ENCODE measurements at regions not wholly inside any gene's neighbourhood (a gene's known extent, or its start where the extent isn't known, plus 50 kb on each side); places are given as distances from the start of the nearest gene placed in this dataset.

- no peaks in the 10 kb centered on the region for H3K36me3 ChIP-seq
- no peak for DNase-seq
Measured at GRCh38 chr6:78551361-78551760, 316.0 kb upstream of the IRAK1BP1 start.

GRCh38 chr6:78552435-78552834, 314.9 kb upstream of the IRAK1BP1 start:
- Histone ChIP-seq H3K4me3 (ENCODE audit: low read depth, low read length) (no peak overlapping the region), H3K36me3 (no peaks in the 10 kb centered on the region), H3K27ac (no peak overlapping the region), H3K9me3 (ENCODE audit: severe bottlenecking) (peaks cover 15% of the 10 kb centered on the region), H3K27me3 (ENCODE audit: insufficient read depth, low read depth, severe bottlenecking) (no peaks in the 10 kb centered on the region)
- TF ChIP-seq CTCF (IDR thresholded peaks at IDR 0.05; ENCODE audit: low read depth, low read length), result no peak
- no peak for DNase-seq

More at GRCh38 chr6:78551361-78551760, 316.0 kb upstream of the IRAK1BP1 start:
- no peak overlapping the region for H3K4me3 ChIP-seq (ENCODE audit: low read depth, low read length)
- peaks cover 11% of the 10 kb centered on the region for H3K9me3 ChIP-seq (ENCODE audit: severe bottlenecking)
- TF ChIP-seq CTCF (IDR thresholded peaks at IDR 0.05; ENCODE audit: low read depth, low read length), result no peak
- H3K27ac ChIP-seq, result no peak overlapping the region
- no peaks in the 10 kb centered on the region for H3K27me3 ChIP-seq (ENCODE audit: insufficient read depth, low read depth, severe bottlenecking)

- no peak overlapping the region for H3K27ac ChIP-seq
- no peaks in the 10 kb centered on the region for H3K36me3 ChIP-seq
- no peak for DNase-seq
- peaks cover 15% of the 10 kb centered on the region for H3K9me3 ChIP-seq (ENCODE audit: severe bottlenecking)
- H3K4me3 ChIP-seq (ENCODE audit: low read depth, low read length), result no peak overlapping the region
- H3K27me3 ChIP-seq (ENCODE audit: insufficient read depth, low read depth, severe bottlenecking), result no peaks in the 10 kb centered on the region
- TF ChIP-seq CTCF (IDR thresholded peaks at IDR 0.05; ENCODE audit: low read depth, low read length), result no peak
Measured at GRCh38 chr6:78554341-78554740, 313.0 kb upstream of the IRAK1BP1 start.

- no peak for TF ChIP-seq CTCF (IDR thresholded peaks at IDR 0.05; ENCODE audit: low read depth, low read length)
- H3K27me3 ChIP-seq (ENCODE audit: insufficient read depth, low read depth, severe bottlenecking), result no peaks in the 10 kb centered on the region
- H3K36me3 ChIP-seq, result no peaks in the 10 kb centered on the region
- no peak overlapping the region for H3K27ac ChIP-seq
- DNase-seq, result no peak
- H3K9me3 ChIP-seq (ENCODE audit: severe bottlenecking), result peaks cover 12% of the 10 kb centered on the region
- no peak overlapping the region for H3K4me3 ChIP-seq (ENCODE audit: low read depth, low read length)
Measured at GRCh38 chr6:78559056-78559455, 308.3 kb upstream of the IRAK1BP1 start.

- no peaks in the 10 kb centered on the region for H3K36me3 ChIP-seq
- no peaks in the 10 kb centered on the region for H3K27me3 ChIP-seq (ENCODE audit: insufficient read depth, low read depth, severe bottlenecking)
- H3K9me3 ChIP-seq (ENCODE audit: severe bottlenecking), result peaks cover 7% of the 10 kb centered on the region
- no peak overlapping the region for H3K4me3 ChIP-seq (ENCODE audit: low read depth, low read length)
- H3K27ac ChIP-seq, result no peak overlapping the region
- DNase-seq, result no peak
- TF ChIP-seq CTCF (IDR thresholded peaks at IDR 0.05; ENCODE audit: low read depth, low read length), result no peak
Measured at GRCh38 chr6:78561015-78561414, 306.3 kb upstream of the IRAK1BP1 start.

GRCh38 chr6:78565997-78566396, 301.4 kb upstream of the IRAK1BP1 start:
- H3K27me3 ChIP-seq (ENCODE audit: insufficient read depth, low read depth, severe bottlenecking), result no peaks in the 10 kb centered on the region
- no peaks in the 10 kb centered on the region for H3K36me3 ChIP-seq
- no peak overlapping the region for H3K4me3 ChIP-seq (ENCODE audit: low read depth, low read length)
- TF ChIP-seq CTCF (IDR thresholded peaks at IDR 0.05; ENCODE audit: low read depth, low read length), result no peak
- no peaks in the 10 kb centered on the region for H3K9me3 ChIP-seq (ENCODE audit: severe bottlenecking)
- no peak overlapping the region for H3K27ac ChIP-seq
- no peak for DNase-seq
